HepG2 (cell line): ENCODE measurements at regions not wholly inside any gene's neighbourhood (a gene's known extent, or its start where the extent isn't known, plus 50 kb on each side); places are given as distances from the start of the nearest gene placed in this dataset.
A peak's percentile ranks its signal among the peaks of the same experiment; 100 is the strongest.

Experiments
- ATAC-seq: fragments of 200-7000 bp; cut with Tn5 transposase; 3 replicates; pipeline ENCODE4 v1.9.1; 2020; ENCODE audit warnings: mild to moderate bottlenecking, moderate library complexity
- BruUV-seq: library from RNA; stranded (reverse); fragments of 400-500 nt; replicated peaks from 2 replicates; lab custom pipeline; 2021; lab: Mats Ljungman, UMichigan
- CTCF ChIA-PET: fragments of 300-600 bp; formaldehyde crosslinking; extraction: SDS; loops from one replicate; lab custom pipeline; 2021; ENCODE audit warnings: low total read pairs, inconsistent platforms, low intra/inter-chr PET ratio; lab: Yijun Ruan, JAX
- POLR2A ChIA-PET: fragments of 350-600 bp; sonication (Branson Sonifier 250); formaldehyde crosslinking; loops from one replicate; lab custom pipeline; 2020; ENCODE audit warnings: antibody characterized with exemption, inconsistent platforms; lab: Yijun Ruan, JAX
- DNase-seq: peaks from one replicate; pipeline ENCODE4 v3.0.0-alpha.2; 2015; ENCODE audit warnings: low spot score
- FAIRE-seq: peaks from 3 replicates; lab custom pipeline; 2011; peaks lifted over from hg19 to GRCh38; lab: Jason Lieb, UNC
- H2AFZ ChIP-seq: one replicate; pipeline ENCODE4 v1.6.1; 2011; ENCODE audit warnings: low read length, inconsistent platforms
- H3K27ac ChIP-seq: fragments of 300-600 bp; 3 replicates; pipeline ENCODE4 v1.8.0; 2011; ENCODE audit warnings: mixed run types, mild to moderate bottlenecking, mixed read lengths, low read length, inconsistent platforms; ENCODE audit not compliant: insufficient read depth; ENCODE audit errors: extremely low read length
- H3K27me3 ChIP-seq, 2 experiments: fragments of 200-600 bp in 1 of 2; 2 replicates in 1 of 2; 3 replicates in 1 of 2; pipeline versions ENCODE4 v1.6.0 to v1.8.0; 2011; ENCODE audit warnings: low read length in 2 of 2, mild to moderate bottlenecking in 2 of 2, moderate library complexity in 2 of 2, inconsistent platforms in 1 of 2; ENCODE audit not compliant: insufficient read depth in 2 of 2, control insufficient read depth in 1 of 2
- H3K36me3 ChIP-seq, 2 experiments: fragments of 200-600 bp in 1 of 2; replicated peaks in 1 of 2; 2 replicates in 1 of 2; 3 replicates in 1 of 2; pipeline versions ENCODE4 v1.5.1 to v1.8.0; 2011; ENCODE audit warnings: low read length in 2 of 2, inconsistent platforms in 1 of 2; ENCODE audit not compliant: insufficient read depth in 2 of 2, control insufficient read depth in 1 of 2
- H3K4me1 ChIP-seq: 2 replicates; pipeline ENCODE4 v1.5.1; 2012; ENCODE audit warnings: low read length, inconsistent platforms; ENCODE audit not compliant: insufficient read depth
- H3K4me2 ChIP-seq: 2 replicates; pipeline ENCODE4 v1.6.0; 2011; ENCODE audit warnings: low read depth, low read length, inconsistent platforms
- H3K4me3 ChIP-seq, 3 experiments: fragments of 200-600 bp in 1 of 3; sonication (generic), shearing (Covaris generic) in 1 of 3; replicated peaks in 1 of 3; 2 replicates each; pipeline ENCODE4 v1.5.1; 2011 to 2016; ENCODE audit warnings: low read length in 3 of 3, inconsistent platforms in 2 of 3, low read depth in 2 of 3, mild to moderate bottlenecking in 2 of 3, control low read depth in 1 of 3, mixed read lengths in 1 of 3; ENCODE audit not compliant: insufficient read depth in 1 of 3
- H3K79me2 ChIP-seq: one replicate; pipeline ENCODE4 v1.6.1; 2011; ENCODE audit warnings: low read length, inconsistent platforms; ENCODE audit not compliant: insufficient read depth
- H3K9ac ChIP-seq: 2 replicates; pipeline ENCODE4 v1.6.0; 2011; ENCODE audit warnings: mild to moderate bottlenecking, low read depth, low read length, inconsistent platforms; ENCODE audit not compliant: insufficient read depth
- H3K9me3 ChIP-seq: 2 replicates; pipeline ENCODE4 v1.5.1; 2012; ENCODE audit warnings: mild to moderate bottlenecking, low read length
- H4K20me1 ChIP-seq: 2 replicates; pipeline ENCODE4 v1.6.0; 2011; ENCODE audit warnings: inconsistent platforms, mild to moderate bottlenecking, low read length, moderate library complexity; ENCODE audit not compliant: insufficient read depth
- BATF2 ChIP-seq: sonication (generic); formaldehyde crosslinking; IDR thresholded peaks from 2 replicates; pipeline ENCODE4 v1.8.0; 2022; ENCODE audit warnings: mild to moderate bottlenecking, missing genetic modification reagents, moderate library complexity
- CTCF ChIP-seq: sonication (generic); formaldehyde crosslinking; IDR thresholded peaks from 2 replicates; pipeline ENCODE4 v1.5.0; 2020; ENCODE audit warnings: mild to moderate bottlenecking, missing genetic modification reagents, moderate library complexity
- FOXC1 ChIP-seq: sonication (generic); formaldehyde crosslinking; IDR thresholded peaks from 2 replicates; pipeline ENCODE4 v1.8.0; 2022; ENCODE audit warnings: mild to moderate bottlenecking, missing genetic modification reagents, borderline replicate concordance
- REST ChIP-seq, 2 experiments: IDR thresholded peaks; 2 replicates each; pipeline ENCODE4 v1.6.1; 2011 to 2012; ENCODE audit warnings: low read length in 2 of 2, borderline replicate concordance in 1 of 2, low read depth in 1 of 2, mild to moderate bottlenecking in 1 of 2, moderate library complexity in 1 of 2
- SAFB2 ChIP-seq: sonication (generic); formaldehyde crosslinking; IDR thresholded peaks from 2 replicates; pipeline ENCODE4 v1.5.1; 2020; ENCODE audit warnings: missing genetic modification reagents, low read depth, mild to moderate bottlenecking, borderline replicate concordance
- USF2 ChIP-seq, 2 experiments: sonication (generic) in 1 of 2; formaldehyde crosslinking in 1 of 2; IDR thresholded peaks; 2 replicates each; pipeline versions ENCODE4 v1.5.1 to v1.6.1; 2011 to 2020; ENCODE audit warnings: borderline replicate concordance in 1 of 2, low read depth in 1 of 2, low read length in 1 of 2, mild to moderate bottlenecking in 1 of 2, missing genetic modification reagents in 1 of 2, moderate library complexity in 1 of 2
- ZBTB8A ChIP-seq: sonication (generic); formaldehyde crosslinking; IDR thresholded peaks from 2 replicates; pipeline ENCODE4 v1.4.0; 2020; ENCODE audit warnings: mild to moderate bottlenecking, low read depth, missing genetic modification reagents, borderline replicate concordance
- ZMYM4 ChIP-seq: sonication (generic); formaldehyde crosslinking; IDR thresholded peaks from 2 replicates; pipeline ENCODE4 v1.8.1; 2023; ENCODE audit warnings: mild to moderate bottlenecking, missing genetic modification reagents
- ZNF354B ChIP-seq: sonication (generic); formaldehyde crosslinking; IDR thresholded peaks from 2 replicates; pipeline ENCODE4 v1.8.0; 2022; ENCODE audit warnings: mild to moderate bottlenecking, missing genetic modification reagents
- ZNF512B ChIP-seq: sonication (generic); formaldehyde crosslinking; IDR thresholded peaks from 2 replicates; pipeline ENCODE4 v1.5.1; 2020; ENCODE audit warnings: missing genetic modification reagents, mild to moderate bottlenecking, borderline replicate concordance
- WGBS: methylation state at CpG from one replicate; pipeline ENCODE4 v1.1.6; 2017; ENCODE audit warnings: low lambda C conversion rate; 5-methylcytosine and 5-hydroxymethylcytosine counted together
- in situ Hi-C: cut with HindIII; loops from 2 replicates; pipeline ENCODE4 v1.10.0; 2017; ENCODE audit warnings: low pct_unique_long_range_greater_than_20kb; ENCODE audit not compliant: extremely low pct_ligation_motif_present
- intact Hi-C: fragments of 100-400 bp; cut with micrococcal nuclease; formaldehyde crosslinking; loops from one replicate; pipeline ENCODE4 v1.10.0; 2022; ENCODE audit not compliant: unreplicated experiment

- Histone ChIP-seq H2AFZ (no peak overlapping the region), H3K27ac (no peak overlapping the region), H3K9me3 (no peaks in the 10 kb centered on the region), H3K4me2 (peak overlapping the region; percentile 54), H3K36me3 (no peaks in the 10 kb centered on the region), H3K9ac (no peak overlapping the region), H3K4me3 (no peak overlapping the region), H3K4me1 (peaks cover 6% of the 10 kb centered on the region; the same call in 1 of the 2 replicates), H3K27me3 (peaks cover 0 to 3% of the 10 kb centered on the region in 2 experiments; a peak in 2 of 5 replicates), H4K20me1 (no peaks in the 10 kb centered on the region), H3K79me2 (no peaks in the 10 kb centered on the region)
- DNase-seq (peak; percentile 49), FAIRE-seq (peak; percentile 49), ATAC-seq (peak; percentile 61)
- in situ Hi-C loops: no loop called here
- BruUV-seq: no TSS peak
- WGBS: 14% methylated on average over 6 of the region's 6 CpGs
- ChIA-PET POLR2A (interaction anchor here (1.3 kb wide), 1 partner anchor 605 kb away, joined by 3 read pairs; no protein-coding TSS in a partner anchor), CTCF (interaction anchor here (1.2 kb wide), 1 partner anchor 614 kb away, joined by 3 read pairs; no protein-coding TSS in a partner anchor)
- intact Hi-C loops: loop anchor here (1.0 kb wide), 1 partner anchor 613 kb away; no protein-coding TSS in a partner anchor
- TF ChIP-seq SAFB2 (CRISPR knock-in tag) (no peak), ZBTB8A (no peak), BATF2 (CRISPR knock-in tag) (no peak), ZNF512B (CRISPR knock-in tag) (no peak), ZMYM4 (CRISPR knock-in tag) (0 out of 2 replicates have a peak, but pooled peaks have one; percentile 15), USF2 (IDR thresholded peaks at IDR 0.05; ENCODE audit: low read depth, low read length) (no peak), USF2 (CRISPR knock-in tag; IDR thresholded peaks at IDR 0.05; ENCODE audit: borderline replicate concordance) (no peak), ZNF354B (CRISPR knock-in tag) (no peak), FOXC1 (CRISPR knock-in tag) (no peak), CTCF (CRISPR knock-in tag) (peak; percentile 74), REST (IDR thresholded peaks at IDR 0.05; ENCODE audit: borderline replicate concordance in 1 of 2, low read depth in 1 of 2, low read length in 2 of 2) (no peak)
These were observed 409.5 kb downstream of the ARHGEF28 start for GRCh38 chr5:74035521-74035937.
